ENCODE measurements at regions not wholly inside any gene's neighbourhood (a gene's known extent, or its start where the extent isn't known, plus 50 kb on each side); places are given as distances from the start of the nearest gene placed in this dataset.

DNA sequence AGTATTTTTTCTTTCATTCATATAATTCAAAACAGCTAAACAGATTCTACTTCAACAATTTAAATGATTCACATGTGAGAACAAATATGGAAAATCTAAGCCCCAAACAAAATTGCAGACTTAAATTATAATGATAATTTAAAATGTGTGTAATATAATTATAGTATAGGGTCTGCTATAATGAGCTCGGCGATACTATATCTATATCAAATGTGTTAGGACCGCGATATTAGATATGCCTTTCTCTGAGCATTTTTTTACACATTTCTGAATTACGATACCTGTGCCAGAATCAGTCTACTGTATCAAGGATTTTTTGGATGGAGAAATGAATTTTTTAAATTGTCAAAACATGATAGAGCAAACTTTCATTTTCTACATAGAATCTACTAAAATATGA, 808.8 kb upstream of the POU3F3 start:
- DNase-seq = no peak

DNA sequence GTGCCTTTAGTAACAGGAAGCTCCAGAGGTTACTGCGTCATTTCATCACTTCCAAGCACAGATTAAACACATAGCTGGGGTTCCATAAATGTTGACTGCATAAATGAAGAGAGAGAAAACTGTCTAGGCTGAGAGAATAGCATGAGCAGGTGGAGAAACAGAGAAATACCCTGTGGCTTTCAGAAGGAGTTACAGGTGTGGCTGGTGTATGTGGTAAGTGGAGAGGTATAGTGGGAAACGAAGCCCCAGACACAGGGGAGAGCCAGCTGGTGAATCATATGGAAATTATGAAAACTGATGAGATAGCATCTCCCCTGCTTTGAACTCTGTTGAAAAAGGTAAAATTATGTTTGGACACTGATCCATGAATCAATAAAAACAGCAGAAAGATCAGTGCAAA, 807.4 kb upstream of the POU3F3 start:
- DNase-seq = no peak

DNA sequence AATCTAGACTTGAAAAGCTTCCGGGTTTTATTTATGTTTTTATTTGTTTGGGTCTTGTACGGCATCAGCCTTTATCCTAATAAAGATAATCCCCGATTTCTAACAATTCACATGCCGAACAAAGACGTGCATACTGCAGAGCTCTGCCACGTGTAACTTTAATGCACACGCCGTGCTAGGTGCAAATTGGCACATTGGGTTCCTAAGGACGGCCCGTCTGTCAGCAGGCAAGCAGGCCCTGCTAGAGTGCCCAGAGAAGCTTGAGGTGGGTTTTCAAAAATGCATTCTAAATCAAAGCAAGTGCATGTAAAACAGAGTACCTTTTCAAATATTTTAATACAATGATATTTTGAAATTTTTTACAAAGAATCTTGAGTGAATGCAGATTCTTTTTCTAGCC, 806.4 kb upstream of the POU3F3 start:
- no peak for DNase-seq

DNA sequence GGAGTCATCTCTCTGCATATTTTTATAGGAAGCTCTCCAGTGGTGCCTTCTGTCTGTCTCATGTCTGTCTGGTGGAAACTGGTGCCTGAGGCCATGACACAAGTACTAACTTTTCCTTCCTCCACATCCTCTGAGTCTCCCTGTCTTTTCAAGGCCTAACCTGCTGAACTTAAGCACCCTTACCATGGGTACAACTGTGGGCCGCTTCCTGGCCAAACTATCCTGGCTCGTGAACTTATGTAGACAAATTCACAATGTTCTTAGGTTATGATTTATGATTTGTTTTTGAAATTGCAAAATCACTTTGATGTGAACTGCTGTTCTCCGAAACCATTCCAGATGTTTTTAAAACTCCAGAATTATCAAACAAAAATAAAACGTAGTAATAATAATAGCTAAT, 804.5 kb upstream of the POU3F3 start:
- DNase-seq = no peak

DNA sequence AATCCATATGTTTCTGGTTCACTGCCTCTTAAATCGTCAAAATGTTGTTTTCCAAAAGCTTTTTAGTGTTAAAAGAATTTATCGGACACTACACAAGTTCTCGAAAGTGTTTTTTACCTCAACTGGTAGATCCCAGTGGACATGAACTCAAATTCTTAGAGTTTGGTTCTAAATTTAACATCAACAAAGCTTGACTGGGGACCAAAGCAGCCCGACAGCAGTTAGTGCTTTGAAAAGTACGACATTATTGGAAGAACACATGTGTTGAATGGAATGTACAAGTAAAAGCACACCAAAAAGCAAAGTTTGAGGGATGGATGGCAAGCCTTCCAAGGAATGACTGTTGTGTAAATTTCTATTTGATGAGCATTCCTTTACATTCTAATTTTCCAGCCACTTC, 803.9 kb upstream of the POU3F3 start:
- DNase-seq = no peak

DNA sequence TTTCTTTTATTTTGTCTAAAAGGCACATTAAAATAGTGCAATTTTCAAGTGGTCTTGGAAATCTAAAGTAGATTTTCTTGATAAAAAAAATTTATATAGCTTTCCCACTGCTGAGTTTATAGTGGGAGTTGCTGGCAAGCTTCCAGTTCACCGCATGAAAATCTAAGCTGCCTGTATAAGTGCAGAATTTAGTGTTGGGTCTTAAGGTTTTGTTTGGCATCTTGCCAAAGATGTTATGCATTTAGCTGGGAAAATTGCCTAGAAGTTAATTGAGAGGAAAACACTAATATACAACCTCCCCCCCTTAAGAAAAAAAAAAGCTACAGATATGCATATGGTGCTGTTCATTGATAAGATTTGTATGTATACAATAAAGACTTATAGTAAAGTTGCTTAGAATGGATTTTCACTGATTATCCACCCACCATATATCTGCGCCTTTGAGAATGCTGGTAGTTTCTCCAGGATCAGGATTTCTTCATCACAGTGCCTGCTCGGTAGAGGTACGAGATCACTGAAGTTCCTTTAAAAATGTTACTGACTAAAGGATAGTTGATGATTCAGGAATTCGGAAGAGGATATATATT, 803.2 kb upstream of the POU3F3 start:
- no peak for DNase-seq

DNA sequence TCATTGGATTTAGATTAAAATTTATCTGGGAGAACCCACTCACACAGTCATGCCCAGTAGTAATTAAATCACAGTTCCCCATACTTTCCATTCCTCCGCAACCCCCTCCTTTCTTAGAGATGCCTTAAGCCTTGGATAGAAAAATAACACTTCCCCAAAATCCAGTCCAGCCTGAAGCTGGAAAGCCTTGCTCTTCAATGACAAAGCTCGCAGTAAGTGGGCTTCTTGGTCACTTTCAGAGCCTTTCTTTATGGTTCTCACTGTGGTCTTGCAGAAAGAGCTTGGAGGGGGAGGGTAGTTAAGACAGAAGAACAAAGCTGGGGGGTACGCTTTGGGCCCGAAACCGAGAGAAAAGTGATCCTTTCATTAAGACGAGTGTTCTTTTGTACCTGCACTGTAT, 802.1 kb upstream of the POU3F3 start:
- DNase-seq = no peak

DNA sequence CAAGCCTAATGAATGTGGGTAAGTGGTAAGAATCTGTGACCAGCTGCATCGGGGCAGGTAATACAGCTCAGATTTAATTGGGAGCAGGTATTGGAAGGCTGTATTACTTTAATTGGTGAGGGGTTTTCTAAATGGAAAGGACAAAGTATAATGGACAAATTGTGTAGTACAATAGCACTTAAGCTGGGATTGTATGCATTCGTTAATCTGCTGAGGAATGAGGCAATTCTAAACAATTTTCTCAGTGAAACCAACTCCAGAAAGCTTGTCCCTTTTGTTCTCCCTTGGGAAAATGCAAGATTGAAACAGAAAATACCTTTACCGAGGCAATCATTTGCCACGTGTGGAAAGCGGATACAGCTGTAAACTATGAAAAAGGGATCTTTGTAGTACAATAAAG, 801.6 kb upstream of the POU3F3 start:
- no peak for DNase-seq

DNA sequence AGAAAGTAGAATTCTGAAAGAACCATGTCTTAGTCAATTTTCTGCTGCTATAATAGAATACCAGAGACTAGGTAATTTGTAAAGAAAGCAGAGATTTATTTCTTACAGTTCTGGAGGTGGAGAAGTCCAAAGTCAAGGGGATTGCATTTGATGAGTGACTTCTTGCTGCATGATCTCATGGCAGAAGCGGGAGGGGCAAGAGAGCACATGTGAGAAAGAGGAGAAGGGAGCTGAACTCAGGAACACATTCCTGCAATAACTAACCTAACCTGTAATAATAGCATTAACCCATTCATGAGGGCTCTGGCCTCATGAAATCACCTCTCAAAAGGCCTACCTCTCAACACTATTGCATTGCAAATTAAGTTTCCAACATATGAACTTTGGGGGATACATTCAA, 797.5 kb upstream of the POU3F3 start:
- DNase-seq = no peak

DNA sequence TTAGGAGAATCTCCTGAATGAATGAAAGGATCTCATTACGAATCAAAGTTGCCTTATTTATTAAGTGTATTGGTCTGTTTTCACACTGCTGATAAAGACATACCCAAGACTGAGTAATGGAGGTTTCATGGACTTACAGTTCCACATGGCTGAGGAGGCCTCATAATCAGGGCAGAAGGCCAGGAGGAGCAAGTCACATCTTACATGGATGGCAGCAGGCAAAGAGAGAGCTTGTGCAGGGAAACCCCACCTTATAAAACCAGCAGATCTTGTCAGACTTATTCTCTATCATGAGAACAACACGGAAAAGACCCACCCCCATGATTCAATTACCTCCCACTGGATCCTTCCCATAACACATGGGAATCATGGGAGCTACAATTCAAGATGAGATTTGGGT, 785.2 kb upstream of the POU3F3 start:
- no peak for DNase-seq

DNA sequence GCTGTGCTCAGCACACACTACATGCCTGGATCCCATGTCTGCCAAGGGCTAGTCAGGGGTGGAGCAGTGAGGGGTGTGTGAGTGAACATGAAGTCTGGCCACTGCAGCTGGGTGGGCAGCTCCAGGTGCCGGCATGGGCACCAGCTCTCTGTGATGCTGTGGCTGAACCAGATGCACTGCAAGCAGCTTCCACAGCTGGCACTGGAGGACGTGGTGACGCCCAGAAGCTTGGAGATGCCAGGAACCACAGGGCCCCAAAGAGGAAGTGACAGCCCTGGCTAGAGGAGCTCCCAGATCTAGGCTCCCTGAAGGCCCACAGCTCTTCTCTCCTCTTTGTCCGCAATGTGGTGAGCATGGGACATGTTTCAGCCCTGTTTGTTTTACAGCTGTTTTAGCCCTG, 776.3 kb upstream of the POU3F3 start:
- DNase-seq = no peak

DNA sequence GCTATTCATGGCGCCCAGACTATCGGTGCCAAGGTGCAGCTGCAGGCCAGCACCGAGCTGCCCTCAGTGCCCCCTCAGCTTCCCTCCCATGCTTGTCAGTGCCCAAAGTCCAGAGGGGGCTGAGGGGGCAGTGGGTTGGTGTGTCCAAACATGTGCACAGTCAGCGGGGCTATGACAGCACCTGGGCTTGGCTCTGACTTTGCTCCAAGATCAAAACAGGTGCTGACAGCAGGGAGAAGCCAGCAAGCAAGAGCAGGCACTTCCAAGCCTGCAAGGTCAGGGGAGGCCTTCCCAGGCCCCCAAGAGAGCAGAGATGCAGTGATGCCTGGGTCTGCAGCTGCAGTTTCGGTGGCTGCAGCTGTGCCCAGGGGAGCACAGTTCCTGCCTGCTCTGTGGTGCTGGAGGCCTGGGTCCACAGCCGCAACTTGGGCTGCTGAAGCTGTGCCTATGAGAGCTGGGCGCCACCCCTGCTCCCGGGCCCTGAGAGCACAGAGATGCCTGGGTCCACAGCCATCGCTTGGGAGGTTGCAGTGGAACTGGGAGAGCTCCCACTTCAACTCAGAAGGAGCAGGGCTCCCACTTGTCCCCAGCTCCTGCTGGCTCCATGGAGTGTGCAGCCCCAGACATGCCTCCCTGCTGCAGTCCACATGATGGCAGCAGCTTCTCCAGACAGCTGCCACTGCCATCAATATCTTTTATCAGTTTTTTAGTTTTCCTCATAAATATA, 775.3 kb upstream of the POU3F3 start:
- DNase-seq = no peak

DNA sequence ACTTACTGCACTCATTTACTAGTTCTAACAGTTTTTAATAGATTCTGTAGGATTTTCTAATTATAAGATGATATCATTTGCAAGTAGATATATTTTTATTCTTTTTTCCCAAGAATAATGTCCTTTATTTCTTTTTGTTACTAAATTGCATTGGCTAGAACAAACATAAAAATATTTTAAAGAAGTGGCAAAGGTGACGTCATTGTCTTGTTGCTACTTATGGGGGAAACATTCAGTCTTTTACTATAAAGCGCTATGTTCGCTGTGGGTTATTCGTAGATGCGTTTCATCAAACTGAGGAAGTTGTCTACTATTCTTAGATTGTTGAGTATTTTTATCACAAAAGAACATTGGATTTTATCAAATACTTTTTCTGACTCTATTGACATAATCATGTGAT, 765.2 kb upstream of the POU3F3 start:
- DNase-seq = no peak

DNA sequence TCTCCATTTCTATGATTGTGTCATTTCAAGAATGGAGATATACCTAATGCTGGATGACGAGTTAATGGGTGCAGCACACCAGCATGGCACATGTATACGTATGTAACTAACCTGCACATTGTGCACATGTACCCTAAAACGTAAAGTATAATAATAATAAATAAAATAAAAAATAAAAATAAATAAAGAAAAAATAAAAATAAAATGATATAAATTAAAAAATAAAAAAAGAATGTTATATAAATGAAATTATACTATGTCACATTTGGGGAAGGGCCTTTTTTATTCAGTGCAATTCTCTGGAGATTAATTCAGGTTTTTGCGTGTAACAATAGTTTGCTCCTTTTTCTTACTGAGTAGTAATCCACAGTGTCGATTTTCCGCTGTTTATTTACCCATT, 763.5 kb upstream of the POU3F3 start:
- DNase-seq = no peak

DNA sequence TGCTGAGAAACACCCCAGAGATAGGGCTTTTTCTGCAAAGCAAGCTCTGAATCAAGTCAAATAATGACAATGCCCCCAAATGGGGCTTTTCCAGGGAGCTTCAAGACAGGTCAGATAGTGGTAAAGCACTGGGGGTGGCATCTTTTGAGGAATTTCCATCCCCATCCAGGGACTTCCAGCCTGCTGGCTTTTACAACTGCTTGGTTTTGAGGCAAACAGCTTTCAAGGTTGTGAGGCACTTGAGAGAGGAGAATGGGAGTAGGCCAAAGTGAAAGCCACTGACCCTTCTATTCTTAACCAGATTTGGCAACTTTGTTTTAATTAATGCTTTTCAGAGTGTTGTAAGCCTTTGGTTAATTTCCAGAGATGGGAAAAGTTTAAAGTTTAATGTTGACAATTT, 762.0 kb upstream of the POU3F3 start:
- DNase-seq = no peak

DNA sequence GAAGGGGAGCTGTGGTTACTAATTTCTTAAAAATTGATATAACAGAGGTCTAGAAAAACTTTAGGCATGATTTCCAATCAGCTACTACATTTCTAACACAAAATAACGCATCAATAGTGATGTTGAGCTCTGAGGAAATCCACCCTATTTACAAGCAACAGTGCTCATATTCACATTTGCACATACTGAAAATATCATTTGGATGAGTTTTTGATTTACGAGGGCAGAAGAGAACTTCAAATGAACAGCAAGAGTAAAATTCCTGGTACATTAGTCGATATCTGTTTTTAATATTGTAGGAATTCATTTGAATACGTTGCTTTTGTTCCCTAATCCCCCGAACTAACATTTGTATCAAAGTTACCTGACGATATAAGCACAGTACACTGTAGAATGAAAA, 761.0 kb upstream of the POU3F3 start:
- no peak for DNase-seq

DNA sequence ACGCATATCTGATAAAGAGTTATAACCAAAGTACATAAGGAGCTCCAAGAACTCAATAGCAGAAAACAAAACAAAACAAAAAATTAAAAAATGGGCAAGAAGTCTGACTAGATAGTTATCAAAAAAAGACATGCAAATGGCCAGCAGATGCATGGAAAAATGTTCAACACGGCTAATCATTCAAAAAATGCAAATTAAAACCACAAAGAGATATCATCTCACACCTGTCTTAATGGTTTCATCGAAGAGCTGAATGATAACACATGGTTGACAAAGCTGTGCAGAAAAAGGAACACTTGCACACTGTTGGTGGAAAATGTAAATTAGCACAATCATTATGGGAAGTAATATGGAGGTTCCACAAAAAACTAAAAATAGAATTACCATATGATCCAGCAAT, 751.3 kb upstream of the POU3F3 start:
- DNase-seq = no peak

DNA sequence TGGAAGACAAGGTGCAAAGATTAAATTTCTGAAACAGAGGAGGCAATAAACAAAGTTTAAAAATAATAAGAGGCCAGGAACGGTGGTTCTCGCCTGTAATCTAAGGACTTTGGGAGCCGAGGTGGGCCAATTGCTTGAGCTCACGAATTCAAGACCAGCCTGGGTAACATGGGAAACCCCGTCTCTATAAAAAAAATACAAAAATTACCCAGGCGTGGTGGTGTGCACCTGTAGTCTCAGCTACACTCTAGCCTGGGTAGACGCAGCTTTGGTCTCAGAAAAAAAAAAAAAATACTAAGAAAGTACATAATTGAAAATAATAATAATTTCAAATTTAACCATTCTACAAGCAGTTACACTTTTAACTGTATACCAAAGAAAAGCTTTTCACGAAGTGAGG, 744.6 kb upstream of the POU3F3 start:
- no peak for DNase-seq

DNA sequence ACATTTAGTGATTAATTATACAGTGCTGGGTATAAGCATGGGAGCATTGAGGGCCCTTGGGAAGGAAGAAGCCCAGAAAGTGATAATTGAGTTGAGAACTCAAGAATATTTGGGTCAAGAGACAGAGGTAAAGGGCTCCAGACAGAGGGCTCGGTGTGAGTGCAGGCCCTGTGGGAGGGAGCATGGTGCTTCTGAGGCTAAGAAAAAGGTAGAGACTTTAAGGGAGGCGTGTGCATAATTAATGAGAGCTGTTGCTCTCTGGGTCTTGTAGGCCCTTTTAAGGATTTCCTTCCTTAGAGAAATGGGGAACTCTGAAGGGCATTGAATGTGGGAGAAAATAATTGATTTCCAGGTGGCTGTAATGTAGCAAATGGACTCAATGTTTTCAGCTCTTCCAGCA, 735.0 kb upstream of the POU3F3 start:
- no peak for DNase-seq

DNA sequence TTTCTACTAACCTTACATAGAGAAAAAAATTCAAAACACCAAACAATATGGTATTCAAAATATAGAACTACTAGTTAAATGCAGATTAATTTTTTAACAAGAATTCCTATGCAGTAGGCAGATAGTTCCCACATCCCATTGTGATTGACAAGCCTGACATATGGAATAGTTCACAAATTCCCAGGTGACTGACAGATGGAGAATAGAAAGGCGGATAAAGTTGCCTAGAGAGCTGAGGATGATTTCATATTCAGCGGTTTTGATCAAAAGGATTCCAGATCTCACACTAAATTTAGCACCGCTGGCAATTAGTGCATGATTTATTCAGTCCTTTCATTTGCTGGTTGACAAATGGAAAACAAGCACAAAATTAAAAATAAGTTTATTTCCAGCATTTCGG, 733.7 kb upstream of the POU3F3 start:
- DNase-seq = no peak

DNA sequence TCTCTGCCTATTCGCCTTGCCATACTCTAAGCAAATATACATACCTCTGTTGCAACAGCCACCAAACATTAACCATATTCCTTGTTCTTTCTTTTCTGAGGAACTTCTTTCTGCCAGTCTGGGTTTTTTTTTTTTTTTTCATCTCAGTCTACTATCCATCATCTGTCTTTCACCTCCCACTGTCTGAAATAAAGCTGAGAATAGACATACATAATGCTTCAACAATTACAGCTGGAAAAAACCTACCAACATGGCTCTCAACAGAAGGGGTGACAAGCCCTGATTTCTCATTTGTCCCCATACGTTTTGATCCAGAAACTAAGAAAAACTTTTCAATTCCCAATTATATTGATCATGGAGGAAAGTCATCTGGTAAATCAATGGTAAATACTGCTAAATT, 728.8 kb upstream of the POU3F3 start:
- no peak for DNase-seq

DNA sequence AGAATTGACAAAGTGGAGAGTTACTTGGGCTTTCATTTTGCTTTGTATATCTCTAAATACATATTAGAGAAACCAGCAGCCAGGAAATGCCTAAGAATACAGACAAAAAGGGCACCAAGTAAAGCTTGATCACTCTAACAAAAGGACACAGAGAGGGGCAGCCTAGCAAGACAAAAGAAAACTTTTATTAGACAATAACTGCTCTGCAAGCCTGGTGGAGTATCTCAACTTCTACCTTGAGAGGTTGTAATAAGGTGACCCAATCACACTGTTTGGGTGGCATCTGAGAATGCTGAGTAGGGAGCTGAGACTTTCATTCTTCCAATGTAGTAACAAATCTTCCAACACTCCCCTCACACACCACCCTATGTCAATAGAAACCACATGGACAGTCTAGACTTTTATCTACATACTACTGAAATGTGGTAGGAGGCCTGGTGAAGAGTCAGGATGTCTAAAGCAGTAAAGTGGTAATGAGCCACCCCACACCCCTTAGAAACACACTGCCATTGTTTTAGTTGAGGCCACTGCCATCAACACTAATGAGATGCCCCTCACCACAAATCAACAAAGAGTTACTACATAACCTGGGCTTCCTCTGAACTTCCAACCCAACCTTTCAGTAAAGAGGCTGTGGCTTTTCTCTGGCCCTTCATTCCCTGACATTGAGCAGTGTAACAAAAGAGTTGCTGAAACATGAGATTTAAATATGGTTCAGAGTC, 726.7 kb upstream of the POU3F3 start:
- no peak for DNase-seq

DNA sequence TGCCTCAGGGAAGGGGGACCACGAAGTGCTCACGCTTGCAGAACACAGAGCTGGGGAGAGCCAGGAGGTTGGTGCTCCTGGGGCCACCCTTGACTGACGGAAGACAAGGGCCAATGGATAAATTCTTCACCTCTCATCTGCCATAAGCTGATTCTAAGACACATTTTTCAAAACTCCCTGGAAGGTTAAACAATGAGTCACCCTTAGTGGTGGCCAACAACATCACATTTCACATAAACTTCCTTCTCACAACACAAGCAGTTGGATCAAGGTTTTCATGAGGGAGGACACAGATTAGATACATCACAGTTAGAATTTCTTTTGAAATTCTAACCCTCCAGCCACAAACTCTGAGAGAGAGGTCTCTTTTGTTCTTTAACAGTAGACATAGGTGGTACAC, 713.6 kb upstream of the POU3F3 start:
- no peak for DNase-seq

DNA sequence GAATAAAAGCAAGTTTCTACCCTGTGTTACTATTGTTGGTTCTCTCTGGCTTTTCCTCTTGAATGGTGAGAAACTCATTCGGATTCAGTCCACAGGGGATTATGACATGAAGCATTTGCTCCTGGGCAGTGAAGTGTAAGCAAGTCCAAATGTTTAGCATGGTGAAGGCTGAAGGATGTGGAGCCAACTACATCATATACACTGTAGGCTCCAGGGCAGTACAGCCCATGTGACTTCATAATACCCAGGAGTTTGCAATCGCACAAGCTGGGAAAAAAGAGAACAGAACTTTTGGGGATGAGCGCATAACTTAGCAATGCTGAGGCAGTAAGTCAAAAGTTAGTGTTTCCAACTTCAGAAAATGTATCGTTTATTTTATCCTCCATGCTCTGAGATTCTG, 695.7 kb upstream of the POU3F3 start:
- DNase-seq = no peak

Measured in NCI-H2029 (cell line).